Psoas muscle (tissue), 7 donors: ENCODE measurements at regions not wholly inside any gene's neighbourhood (a gene's known extent, or its start where the extent isn't known, plus 50 kb on each side); places are given as distances from the start of the nearest gene placed in this dataset.

ENCODE experiments used
- ATAC-seq, 4 donors: fragments of 200-7000 bp; cut with Tn5 transposase; one replicate each; pipeline ENCODE4 v1.9.1; 2020; ENCODE audit warnings: moderate library complexity in 3 of 4, mild to moderate bottlenecking in 2 of 4
- DNase-seq, 2 donors: peaks; one replicate each; pipeline ENCODE4 v3.0.0-alpha.2; 2020
- H3K27ac ChIP-seq: fragments of 200-600 bp; one replicate; pipeline ENCODE4 v1.8.0; 2022
- H3K27me3 ChIP-seq, 3 donors: fragments of 200-600 bp in 1 of 3; one replicate each; pipeline versions ENCODE4 v1.6.1 to v1.8.0; 2013 to 2022; ENCODE audit warnings: low read length in 2 of 3, mild to moderate bottlenecking in 2 of 3, moderate library complexity in 1 of 3; ENCODE audit not compliant: insufficient read depth in 3 of 3
- H3K36me3 ChIP-seq, 2 donors: fragments of 200-600 bp in 1 of 2; one replicate each; pipeline versions ENCODE4 v1.6.1 to v1.8.0; 2013 to 2022; ENCODE audit warnings: low read depth in 1 of 2, mild to moderate bottlenecking in 1 of 2, moderate library complexity in 1 of 2; ENCODE audit not compliant: insufficient read depth in 1 of 2
- H3K4me1 ChIP-seq: fragments of 200-600 bp; one replicate; pipeline ENCODE4 v1.8.0; 2022
- H3K4me3 ChIP-seq: fragments of 200-600 bp; one replicate; pipeline ENCODE4 v1.8.0; 2022; ENCODE audit warnings: mild to moderate bottlenecking
- H3K9me3 ChIP-seq: fragments of 200-600 bp; one replicate; pipeline ENCODE4 v1.8.0; 2022
- CTCF ChIP-seq: fragments of 200-600 bp; IDR thresholded peaks from one replicate; pipeline ENCODE4 v1.8.0; 2022; ENCODE audit warnings: antibody characterized with exemption
- WGBS, 3 donors: extraction: QIAGEN DNeasy Blood & Tissue Kit; methylation state at CpG; one replicate each; pipeline versions ENCODE4 v1.1.6 to v1.1.7; 2013; 5-methylcytosine and 5-hydroxymethylcytosine counted together
- intact Hi-C, 2 donors: fragments of 100-400 bp; cut with DNase I; formaldehyde crosslinking; loops; one replicate each; pipeline versions ENCODE4 v1.11.0 to v1.14.2; 2022
- donor health status: healthy with polysubstance abuse.
- donor health status: DM: no; HTN: no; CAD: no; lungs with moderate emphysema.
- donor health status: Bipolar disorder and iron deficiency.
- donor health status: healthy.
- donor health status: DM: yes; HTN: yes; CAD: no.
- donor health status: DM: no; HTN: no; CAD: no.
- donor health status: DM: yes; HTN: yes; CAD: no.

- Histone ChIP-seq H3K27me3 (no peaks in the 10 kb centered on the region), H3K36me3 (no peaks in the 10 kb centered on the region), H3K4me3 (no peak overlapping the region), H3K4me1 (no peaks in the 10 kb centered on the region), H3K27ac (no peak overlapping the region), H3K9me3 (no peaks in the 10 kb centered on the region)
- no peak for TF ChIP-seq CTCF
- whole genome bisulfite sequencing, 3 donors = 55 to 71% (median 60%) methylated on average over 1 of the region's 1 CpG
- intact Hi-C loops = no loop called here
- ATAC-seq (no peak), DNase-seq (no peak)
Observed at GRCh38 chr3:82276992-82277391, 515.5 kb upstream of the GBE1 start.

GRCh38 chr3:82274897-82275296, 513.5 kb upstream of the GBE1 start:
- intact Hi-C loops = no loop called here
- Histone ChIP-seq H3K27me3 (no peaks in the 10 kb centered on the region), H3K27ac (no peak overlapping the region), H3K4me1 (no peaks in the 10 kb centered on the region), H3K9me3 (no peaks in the 10 kb centered on the region), H3K4me3 (no peak overlapping the region), H3K36me3 (no peaks in the 10 kb centered on the region)
- no peak for DNase-seq
- no peak for TF ChIP-seq CTCF
- ATAC-seq = no peak

- ATAC-seq = no peak
- TF ChIP-seq CTCF = no peak
- intact Hi-C loops = no loop called here
Observed at GRCh38 chr3:82265747-82266146, 504.3 kb upstream of the GBE1 start.

GRCh38 chr3:82262193-82262592, 500.7 kb upstream of the GBE1 start:
- Histone ChIP-seq H3K27me3 (no peaks in the 10 kb centered on the region), H3K27ac (no peak overlapping the region), H3K4me3 (no peak overlapping the region), H3K4me1 (no peaks in the 10 kb centered on the region), H3K9me3 (no peaks in the 10 kb centered on the region), H3K36me3 (no peaks in the 10 kb centered on the region)
- DNase-seq (no peak), ATAC-seq (no peak)
- no peak for TF ChIP-seq CTCF
- intact Hi-C loops = no loop called here
- 53 to 63% (median 58%) methylated on average over 1 of the region's 1 CpG for WGBS, 3 donors

More at GRCh38 chr3:82265747-82266146, 504.3 kb upstream of the GBE1 start:
- DNase-seq = no peak
- no peak overlapping the region for H3K4me3 ChIP-seq
- H3K27ac ChIP-seq = no peak overlapping the region
- no peaks in the 10 kb centered on the region for H3K27me3 ChIP-seq
- H3K9me3 ChIP-seq = peaks cover 4% of the 10 kb centered on the region
- H3K36me3 ChIP-seq = no peaks in the 10 kb centered on the region
- no peaks in the 10 kb centered on the region for H3K4me1 ChIP-seq

- Histone ChIP-seq H3K4me1 (no peaks in the 10 kb centered on the region), H3K4me3 (no peak overlapping the region), H3K27me3 (no peaks in the 10 kb centered on the region), H3K36me3 (no peaks in the 10 kb centered on the region), H3K27ac (no peak overlapping the region), H3K9me3 (no peaks in the 10 kb centered on the region)
- no peak for TF ChIP-seq CTCF
- DNase-seq (no peak), ATAC-seq (no peak)
- intact Hi-C loops = no loop called here
Observed at GRCh38 chr3:82261637-82262036, 500.2 kb upstream of the GBE1 start.
